CMK (cell line): ENCODE measurements at regions not wholly inside any gene's neighbourhood (a gene's known extent, or its start where the extent isn't known, plus 50 kb on each side); places are given as distances from the start of the nearest gene placed in this dataset.
"Not testable (repeated sequence)": the region's sequence is repeated elsewhere in the genome, so short reads cannot be mapped to it uniquely, and the experiment has no call there.

Experiments used
- DNase-seq: peaks from one replicate; pipeline ENCODE4 v3.0.0-alpha.2; 2010; ENCODE audit warnings: low read depth

DNA sequence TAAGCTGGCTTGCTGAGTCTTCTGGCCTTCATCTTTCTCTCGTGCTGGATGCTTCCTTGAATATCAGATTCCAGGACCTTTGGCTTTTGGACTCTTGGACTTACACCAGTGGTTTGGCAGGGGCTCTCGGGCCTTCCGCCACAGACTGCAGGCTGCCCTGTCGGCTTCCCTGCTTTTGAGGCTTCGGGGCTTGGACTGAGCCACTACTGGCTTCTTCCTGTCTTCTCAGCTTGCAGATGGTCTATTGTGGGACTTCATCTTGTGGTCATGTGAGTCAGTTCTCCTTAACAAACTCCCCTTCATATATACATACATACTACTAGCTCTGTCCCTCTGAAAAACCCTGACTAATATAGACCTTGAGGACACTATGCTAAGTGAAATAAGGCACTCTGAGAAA, 78.3 kb upstream of the SSBP2 start:
- no peak for DNase-seq

DNA sequence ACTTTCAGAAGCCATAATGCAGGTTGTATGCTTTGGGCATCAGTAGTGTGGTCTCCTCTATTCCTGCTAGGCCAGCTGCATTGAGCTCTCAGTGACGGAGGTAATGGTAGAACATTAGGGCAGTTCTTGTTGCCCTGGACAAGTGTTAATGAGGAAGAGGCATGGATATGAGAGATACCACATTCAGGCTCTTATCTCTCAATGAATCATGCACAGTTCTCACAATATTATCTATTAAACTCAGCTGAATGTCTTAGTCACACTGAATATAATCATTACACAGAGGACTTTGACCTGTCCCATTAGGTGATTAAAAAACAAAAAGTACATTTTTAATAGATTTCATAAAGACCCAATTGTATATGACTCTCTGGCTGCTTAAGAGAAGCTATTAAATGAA, 76.6 kb upstream of the SSBP2 start:
- DNase-seq: no peak

DNA sequence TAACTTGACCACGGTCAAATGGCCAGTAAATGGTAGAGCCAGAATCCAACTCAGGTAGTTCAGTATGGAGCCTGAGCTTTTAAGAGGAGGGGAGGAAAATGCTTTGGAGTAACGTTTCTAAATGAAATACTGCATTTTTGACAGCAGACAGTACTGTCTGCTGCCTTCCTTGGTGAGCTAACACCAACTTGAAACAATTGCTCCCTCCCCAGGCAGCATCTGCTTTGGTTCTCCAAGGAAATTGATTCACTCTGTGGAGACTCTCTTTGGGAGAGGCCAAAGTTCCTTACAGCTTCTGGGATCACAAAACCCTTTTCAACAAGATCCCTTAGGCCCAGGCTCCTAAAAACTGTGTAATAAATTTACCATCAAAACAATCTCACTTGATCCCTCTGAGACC, 75.2 kb upstream of the SSBP2 start:
- no peak for DNase-seq

DNA sequence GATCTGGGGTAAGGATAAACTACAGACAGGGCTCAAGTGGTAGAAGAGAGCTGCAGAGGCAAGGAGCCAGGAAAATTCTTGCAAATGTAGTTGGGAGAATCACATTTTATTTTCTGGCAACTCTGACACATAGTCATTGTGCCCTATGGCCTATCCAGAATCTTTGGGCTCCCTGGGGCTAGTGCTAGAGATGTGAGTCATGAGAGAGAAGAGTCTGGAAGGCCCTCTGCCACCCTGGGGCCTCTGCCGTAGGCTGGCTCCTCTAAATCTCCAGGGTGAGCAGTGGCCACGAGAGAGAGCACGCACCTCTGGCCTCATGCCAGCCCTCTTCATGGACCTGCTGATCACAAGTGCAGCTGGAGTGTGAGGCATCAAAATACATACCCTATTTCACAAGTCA, 74.3 kb upstream of the SSBP2 start:
- no peak for DNase-seq

DNA sequence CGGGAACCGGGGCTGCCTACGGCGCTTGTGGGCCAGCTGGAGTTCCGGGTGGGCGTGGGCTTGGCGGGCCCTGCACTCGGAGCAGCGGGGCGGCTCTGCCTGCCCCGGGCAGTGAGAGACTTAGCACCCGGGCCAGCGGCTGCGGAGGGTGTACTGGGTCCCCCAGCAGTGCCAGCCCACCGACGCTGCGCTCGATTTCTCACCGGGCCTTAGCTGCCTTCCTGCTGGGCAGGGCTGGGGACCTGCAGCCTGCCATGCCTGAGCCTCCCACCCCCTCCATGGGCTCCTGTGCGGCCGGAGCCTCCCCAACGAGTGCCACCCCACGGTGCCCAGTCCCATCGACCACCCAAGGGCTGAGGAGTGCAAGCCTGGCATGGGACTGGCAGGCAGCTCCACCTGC, 72.8 kb upstream of the SSBP2 start:
- not testable (repeated sequence) for DNase-seq

DNA sequence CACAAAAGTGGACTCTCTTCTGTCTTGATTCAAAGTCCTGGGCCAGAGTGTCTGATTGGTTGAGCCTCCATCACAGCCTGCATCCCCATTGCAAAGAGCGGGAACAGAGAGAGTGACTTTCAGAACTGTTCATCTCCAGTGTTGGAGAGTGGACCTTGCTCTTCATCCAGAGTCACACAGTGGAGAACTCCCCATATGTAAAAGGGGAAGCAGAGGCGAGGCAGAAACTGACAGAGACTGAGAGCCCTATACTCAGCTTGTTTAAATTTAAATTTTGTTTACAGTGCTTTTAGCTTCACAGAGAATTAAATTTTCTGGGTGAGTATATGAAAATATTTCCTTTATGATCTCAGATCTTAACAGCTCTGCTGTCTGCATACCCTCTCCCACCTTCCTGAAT, 70.0 kb upstream of the SSBP2 start:
- no peak for DNase-seq

DNA sequence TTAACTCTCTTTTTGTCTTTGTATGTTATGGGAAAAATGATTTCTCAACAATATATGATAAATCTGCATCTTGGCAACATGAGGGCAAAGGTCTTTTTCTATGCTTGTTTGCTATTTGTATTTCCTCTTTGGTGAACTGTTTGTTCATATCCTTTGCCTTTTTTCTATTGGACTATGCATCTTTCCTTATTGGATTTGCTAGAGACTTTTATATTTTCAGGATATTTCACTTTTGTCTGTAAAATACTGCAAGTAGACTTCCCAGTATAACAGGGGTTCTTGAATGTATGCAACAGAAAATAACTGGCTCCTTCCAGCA, 69.4 kb upstream of the SSBP2 start:
- DNase-seq: no peak

DNA sequence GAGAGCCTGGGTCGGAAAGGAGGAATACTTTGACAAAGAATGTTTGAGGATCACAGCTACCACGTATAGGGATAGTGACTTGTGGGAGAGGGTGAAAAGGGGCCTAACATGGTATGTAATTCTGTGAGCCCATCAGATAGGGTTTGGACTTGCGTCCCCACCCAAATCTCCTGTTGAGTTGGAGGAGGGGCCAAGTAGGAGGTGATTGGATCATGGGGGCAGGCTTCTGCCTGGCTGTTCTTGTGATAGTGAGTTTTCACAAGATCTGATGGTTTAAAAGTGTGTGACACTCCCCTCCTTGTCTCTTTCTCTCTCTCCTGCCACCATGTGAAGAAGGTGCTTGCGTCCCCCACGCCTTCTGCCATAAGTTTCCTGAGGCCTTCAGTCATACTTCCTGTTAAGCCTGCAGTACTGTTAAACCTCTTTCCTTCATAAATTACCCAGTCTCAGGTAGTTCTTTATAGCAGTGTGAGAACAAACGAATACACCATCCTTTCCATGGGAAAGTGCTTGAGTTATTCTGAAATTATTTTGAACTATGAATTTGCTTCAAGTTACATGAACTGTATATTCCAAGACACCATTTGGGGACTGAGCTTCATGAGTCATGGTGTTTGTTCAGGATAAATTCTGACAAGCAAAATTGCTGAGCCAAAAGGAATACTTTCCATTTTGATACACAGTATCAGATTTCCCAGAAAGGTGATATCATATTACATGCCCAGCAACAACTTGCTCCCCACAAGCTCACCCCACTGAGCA, 68.8 kb upstream of the SSBP2 start:
- DNase-seq: no peak

DNA sequence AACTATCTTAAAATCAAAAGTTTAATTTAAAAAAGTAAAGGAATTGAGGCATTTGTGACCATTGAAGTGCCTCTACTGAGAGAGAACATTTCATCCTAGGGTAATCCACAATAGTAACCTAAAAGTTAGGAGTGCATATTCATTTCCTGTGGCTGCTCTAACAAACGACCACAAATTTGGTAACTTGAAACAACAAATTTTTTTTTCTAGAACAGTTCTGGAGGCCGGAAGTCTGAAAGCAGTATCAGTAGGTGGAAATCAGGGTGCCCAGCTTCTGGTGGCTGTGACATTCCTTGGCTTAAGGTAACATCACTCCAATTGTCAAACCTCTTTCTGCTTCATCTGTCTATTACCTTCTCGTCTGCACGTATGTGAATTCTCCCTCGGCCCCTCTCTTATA, 67.1 kb upstream of the SSBP2 start:
- DNase-seq: no peak

DNA sequence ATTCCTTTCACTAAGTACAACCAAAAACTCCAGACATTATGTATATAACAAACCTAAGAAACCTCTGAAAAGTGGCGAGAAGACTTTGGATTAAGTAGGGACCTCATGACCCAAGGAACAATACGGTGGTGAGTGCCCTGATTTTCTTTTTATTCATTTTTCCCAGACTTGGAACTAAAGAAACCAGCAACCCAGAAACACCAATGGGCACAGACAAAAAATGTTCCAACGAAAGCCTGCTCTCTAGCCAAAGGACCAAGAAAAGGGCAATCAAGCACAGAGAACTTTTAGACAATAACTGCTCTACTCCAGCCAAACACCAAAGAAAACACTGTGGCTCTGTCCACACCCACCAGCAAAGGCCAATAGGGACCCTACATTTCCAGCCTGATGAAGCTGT, 66.2 kb upstream of the SSBP2 start:
- DNase-seq: no peak

DNA sequence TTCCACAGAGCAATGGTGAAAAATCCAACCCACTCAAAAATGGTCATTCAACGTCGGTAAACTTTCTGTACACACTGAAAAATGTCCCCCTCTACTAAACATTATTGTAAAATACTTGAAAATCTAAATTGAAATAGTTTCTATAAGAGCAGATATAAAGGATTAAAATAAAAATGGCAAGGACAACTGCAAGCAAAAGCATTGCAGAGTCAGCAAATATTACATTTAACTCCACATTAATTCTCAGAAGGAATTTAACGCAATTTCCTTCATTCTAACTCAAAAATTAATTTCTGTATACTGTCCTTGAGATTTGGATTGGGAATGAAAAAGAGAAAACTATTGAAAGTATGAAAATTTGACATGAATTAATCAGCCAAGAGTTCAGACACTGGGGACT, 64.4 kb upstream of the SSBP2 start:
- DNase-seq: no peak

DNA sequence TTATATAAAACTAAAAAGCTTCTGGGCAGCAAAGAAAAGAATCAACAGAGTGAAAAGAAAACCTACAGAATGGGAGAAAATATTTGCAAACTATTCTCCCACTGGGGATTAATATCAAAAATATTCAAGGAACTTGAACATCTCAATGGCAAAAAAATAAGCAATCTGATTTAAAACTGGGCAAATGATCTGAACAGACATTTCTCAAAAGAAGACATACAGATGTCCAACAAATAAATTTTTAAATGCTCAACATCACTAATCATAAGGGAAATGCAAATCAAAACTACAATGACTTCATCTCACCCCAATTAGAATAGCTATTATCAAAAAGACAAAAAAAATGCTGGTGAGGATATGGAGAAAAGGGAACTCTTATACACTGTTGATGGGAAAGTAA, 57.2 kb upstream of the SSBP2 start:
- no peak for DNase-seq

DNA sequence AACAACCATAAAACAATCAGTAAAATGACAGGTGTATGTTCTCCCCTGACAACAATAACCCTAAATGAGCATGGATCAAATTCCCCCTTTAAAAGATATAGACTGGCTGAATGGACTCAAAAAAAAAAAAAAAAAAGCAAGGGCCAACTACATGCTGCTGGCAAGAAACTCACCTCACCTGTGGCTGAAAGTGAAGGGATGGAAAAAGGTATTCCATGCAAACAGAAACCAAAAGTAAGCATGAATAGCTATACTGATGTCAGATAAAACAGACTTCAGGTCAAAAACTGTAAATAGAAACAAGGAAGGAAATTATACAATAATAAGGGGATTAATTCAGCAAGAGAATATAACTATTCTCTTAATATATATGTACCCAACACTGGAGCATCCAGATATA, 54.2 kb upstream of the SSBP2 start:
- DNase-seq: no peak

DNA sequence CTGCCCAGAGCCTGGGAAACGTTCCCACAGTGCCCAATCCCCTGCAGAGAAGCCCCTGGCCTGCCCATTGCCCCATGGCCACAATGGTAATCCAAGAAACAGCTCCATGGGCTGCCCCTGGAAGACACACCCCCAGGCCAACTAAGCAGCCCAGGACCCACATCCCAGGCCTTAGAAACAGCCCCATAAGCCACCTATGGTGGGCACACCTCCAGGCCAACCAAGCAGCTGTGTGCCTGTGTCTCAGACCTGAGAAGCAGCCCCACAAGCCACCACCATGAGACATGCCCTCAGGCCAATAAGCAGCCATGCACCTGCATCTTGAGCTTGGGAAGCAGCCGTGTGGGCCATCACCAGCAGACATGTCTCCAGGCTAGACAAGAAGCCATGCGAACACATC, 52.9 kb upstream of the SSBP2 start:
- DNase-seq: no peak

DNA sequence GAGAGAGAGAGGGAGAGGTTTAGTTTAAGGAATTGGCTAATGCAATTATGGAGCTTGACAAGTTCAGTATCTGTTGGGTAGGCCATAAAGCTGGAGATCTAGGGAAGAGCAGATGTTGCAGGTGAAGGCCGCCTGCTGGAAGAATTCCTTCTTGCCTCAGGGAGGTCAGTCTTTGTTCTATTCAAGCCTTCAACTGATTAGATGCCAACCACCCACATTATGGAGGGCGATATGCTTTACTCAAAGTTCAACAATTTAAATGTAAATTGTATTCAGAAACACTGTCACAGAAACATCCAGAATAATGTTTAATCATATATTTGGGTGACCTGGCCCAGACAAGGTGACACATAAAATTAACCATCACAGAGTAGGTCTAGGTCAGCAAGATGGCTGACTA, 51.7 kb upstream of the SSBP2 start:
- DNase-seq: no peak

DNA sequence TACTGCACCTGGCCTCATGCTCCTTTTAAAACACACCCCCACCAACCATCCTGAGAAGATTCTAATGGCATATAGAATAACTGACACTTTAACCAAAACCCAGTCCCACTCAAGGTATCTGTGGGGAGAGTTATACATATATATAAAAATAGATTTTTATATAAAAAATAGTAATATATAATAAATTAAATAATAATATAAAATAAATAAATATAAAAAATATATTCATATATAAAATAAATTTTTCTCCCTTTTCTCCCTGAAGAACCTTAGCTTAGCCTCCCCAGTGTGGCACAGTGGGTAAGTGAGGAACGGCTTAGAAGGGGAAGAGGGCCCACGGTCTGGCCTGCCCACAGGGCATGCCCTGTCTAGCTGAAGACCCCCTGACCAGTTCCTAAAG, 51.1 kb upstream of the SSBP2 start:
- DNase-seq: no peak

DNA sequence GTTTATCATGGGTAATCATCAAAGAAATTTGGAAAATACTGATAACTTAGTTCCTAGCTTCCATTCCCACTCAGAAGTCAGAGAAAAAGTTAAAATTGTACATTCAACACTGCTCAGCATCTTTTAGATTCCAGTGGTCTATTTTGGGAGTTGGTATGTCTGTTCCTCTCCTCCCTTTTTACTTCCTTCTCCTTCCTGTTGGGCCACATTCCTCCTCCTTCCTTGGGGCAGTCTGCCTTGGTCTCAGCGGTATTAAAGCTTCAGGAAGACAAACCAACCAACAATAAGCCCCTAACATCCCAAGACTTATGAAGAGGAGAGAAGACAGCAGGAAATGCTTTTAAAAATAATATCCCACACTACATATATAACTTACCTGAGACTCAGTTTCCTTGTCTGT, 49.9 kb upstream of the SSBP2 start:
- DNase-seq: no peak
